GM12878 (cell line): ENCODE measurements at regions not wholly inside any gene's neighbourhood (a gene's known extent, or its start where the extent isn't known, plus 50 kb on each side); places are given as distances from the start of the nearest gene placed in this dataset.

Experiments
- ATAC-seq: fragments of 200-7000 bp; cut with Tn5 transposase; 3 replicates; pipeline ENCODE4 v1.9.1; 2020; ENCODE audit warnings: mild to moderate bottlenecking, moderate library complexity
- BruUV-seq: library from RNA; stranded (reverse); fragments of 400-500 nt; replicated peaks from 2 replicates; lab custom pipeline; 2021; lab: Mats Ljungman, UMichigan
- CTCF ChIA-PET: fragments of 300-600 bp; sonication (Branson Sonifier 250); formaldehyde crosslinking; extraction: SDS; loops from one replicate; lab custom pipeline; 2021; ENCODE audit warnings: inconsistent platforms; lab: Yijun Ruan, JAX
- POLR2A ChIA-PET: fragments of 350-600 bp; formaldehyde crosslinking; extraction: SDS; loops from one replicate; lab custom pipeline; 2021; ENCODE audit warnings: inconsistent platforms; lab: Charles Lee
- RAD21 ChIA-PET: fragments of 300-600 bp; sonication (Branson Sonifier 250); formaldehyde crosslinking; loops from one replicate; lab custom pipeline; 2023; ENCODE audit warnings: antibody characterized with exemption; ENCODE audit not compliant: unreplicated experiment; lab: Charles Lee
- SMC1A ChIA-PET: fragments of 300-600 bp; sonication (Branson Sonifier 250); formaldehyde crosslinking; loops from one replicate; lab custom pipeline; 2023; ENCODE audit not compliant: unreplicated experiment, uncharacterized antibody; lab: Charles Lee
- DNase-seq: peaks from one replicate; pipeline ENCODE4 v3.0.0-alpha.2; 2011; ENCODE audit warnings: low read depth, low spot score
- FAIRE-seq: peaks from 3 replicates; lab custom pipeline; 2011; peaks lifted over from hg19 to GRCh38; lab: Jason Lieb, UNC
- H2AFZ ChIP-seq: 2 replicates; pipeline ENCODE4 v1.6.0; 2011; ENCODE audit warnings: low read depth, low read length, control low read depth; ENCODE audit not compliant: control insufficient read depth
- H3K27ac ChIP-seq: 2 replicates; pipeline ENCODE4 v1.5.1; 2011; ENCODE audit warnings: control low read depth; ENCODE audit not compliant: control insufficient read depth, insufficient read depth
- H3K27me3 ChIP-seq, 2 experiments: replicated peaks in 1 of 2; 2 replicates each; pipeline versions ENCODE4 v1.6.0 to v1.6.1; 2011; ENCODE audit warnings: low read length in 1 of 2; ENCODE audit not compliant: control insufficient read depth in 2 of 2, insufficient read depth in 2 of 2
- H3K36me3 ChIP-seq, 2 experiments: 2 replicates each; pipeline ENCODE4 v1.5.1; 2011; ENCODE audit warnings: low read length in 1 of 2; ENCODE audit not compliant: control insufficient read depth in 2 of 2, insufficient read depth in 2 of 2
- H3K4me1 ChIP-seq: 2 replicates; pipeline ENCODE4 v1.6.1; 2011; ENCODE audit warnings: mild to moderate bottlenecking, low read length, moderate library complexity, mixed read lengths; ENCODE audit not compliant: control insufficient read depth, insufficient read depth
- H3K4me2 ChIP-seq: 2 replicates; pipeline ENCODE4 v1.6.0; 2011; ENCODE audit warnings: control low read depth; ENCODE audit not compliant: control insufficient read depth, insufficient read depth
- H3K4me3 ChIP-seq: fragments of 200-600 bp; sonication (generic); 2 replicates; pipeline ENCODE4 v1.5.1; 2016
- H3K79me2 ChIP-seq: 2 replicates; pipeline ENCODE4 v1.6.0; 2011; ENCODE audit warnings: low read length; ENCODE audit not compliant: control insufficient read depth, insufficient read depth
- H3K9ac ChIP-seq: 2 replicates; pipeline ENCODE4 v1.8.0; 2011; ENCODE audit warnings: low read length, control low read depth, mixed read lengths; ENCODE audit not compliant: control insufficient read depth, insufficient read depth
- H3K9me3 ChIP-seq: replicated peaks from 3 replicates; pipeline ENCODE4 v1.5.1; 2011; ENCODE audit warnings: mild to moderate bottlenecking, low read length; ENCODE audit not compliant: control insufficient read depth, insufficient read depth
- H4K20me1 ChIP-seq: 2 replicates; pipeline ENCODE4 v1.6.0; 2011; ENCODE audit not compliant: control insufficient read depth, insufficient read depth
- BMI1 ChIP-seq: fragments of 450-650 bp; IDR thresholded peaks from 2 replicates; pipeline ENCODE4 v1.6.1; 2016; ENCODE audit warnings: mild to moderate bottlenecking, moderate library complexity, borderline replicate concordance
- CBX5 ChIP-seq: sonication (generic); IDR thresholded peaks from 2 replicates; pipeline ENCODE4 v1.6.1; 2016; ENCODE audit warnings: low read depth, moderate library complexity, mild to moderate bottlenecking, inconsistent platforms
- DPF2 ChIP-seq: fragments of 450-650 bp; IDR thresholded peaks from 2 replicates; pipeline ENCODE4 v1.6.1; 2017; ENCODE audit warnings: mild to moderate bottlenecking
- EZH2 ChIP-seq: IDR thresholded peaks from 2 replicates; pipeline ENCODE4 v1.6.1; 2012; ENCODE audit warnings: low read depth, mild to moderate bottlenecking, control low read depth, inconsistent platforms, low read length, borderline replicate concordance; ENCODE audit not compliant: control insufficient read depth
- HCFC1 ChIP-seq: fragments of 150-350 bp; IDR thresholded peaks from 2 replicates; pipeline ENCODE4 v1.6.1; 2014; ENCODE audit warnings: low read length
- IKZF1 ChIP-seq: fragments of 450-650 bp; conservative IDR thresholded peaks from 2 replicates; pipeline ENCODE4 v1.6.1; 2017; ENCODE audit warnings: antibody characterized with exemption, mild to moderate bottlenecking
- NFXL1 ChIP-seq: fragments of 450-650 bp; IDR thresholded peaks from 2 replicates; pipeline ENCODE4 v1.6.1; 2017; ENCODE audit warnings: antibody characterized with exemption, mild to moderate bottlenecking, borderline replicate concordance
- NFYA ChIP-seq: IDR thresholded peaks from 2 replicates; pipeline ENCODE4 v1.6.1; 2011; ENCODE audit warnings: low read depth, mild to moderate bottlenecking, low read length, improper control_type of control experiment, borderline replicate concordance
- NR2F1 ChIP-seq: fragments of 450-650 bp; conservative IDR thresholded peaks from 2 replicates; pipeline ENCODE4 v1.6.1; 2017; ENCODE audit warnings: mild to moderate bottlenecking
- PAX8 ChIP-seq: fragments of 450-650 bp; IDR thresholded peaks from 2 replicates; pipeline ENCODE4 v1.6.1; 2017; ENCODE audit warnings: mild to moderate bottlenecking, moderate library complexity
- RBBP5 ChIP-seq: fragments of 200-600 bp; sonication (generic); conservative IDR thresholded peaks from 2 replicates; pipeline ENCODE4 v1.6.1; 2016
- SIN3A ChIP-seq: IDR thresholded peaks from 2 replicates; pipeline ENCODE4 v1.6.1; 2012; ENCODE audit warnings: low read depth, low read length, improper control_type of control experiment
- SMAD5 ChIP-seq: IDR thresholded peaks from 2 replicates; pipeline ENCODE4 v1.6.1; 2016; ENCODE audit warnings: antibody characterized with exemption, low read depth
- SREBF1 ChIP-seq: IDR thresholded peaks from 2 replicates; pipeline ENCODE4 v1.6.1; 2012; ENCODE audit warnings: mild to moderate bottlenecking, low read length
- TARDBP ChIP-seq: IDR thresholded peaks from 2 replicates; pipeline ENCODE4 v1.6.1; 2016; ENCODE audit warnings: borderline replicate concordance
- TCF7 ChIP-seq: IDR thresholded peaks from 2 replicates; pipeline ENCODE4 v1.6.1; 2014; ENCODE audit warnings: antibody characterized with exemption, borderline replicate concordance
- ZNF592 ChIP-seq: fragments of 450-650 bp; IDR thresholded peaks from 2 replicates; pipeline ENCODE4 v1.6.1; 2017; ENCODE audit warnings: mild to moderate bottlenecking, moderate library complexity
- WGBS: methylation state at CpG from one replicate; pipeline ENCODE4 v1.1.6; 2016; ENCODE audit warnings: low lambda C conversion rate; ENCODE audit not compliant: insufficient replicate concordance, insufficient coverage; ENCODE audit errors: missing lambda C conversion rate; 5-methylcytosine and 5-hydroxymethylcytosine counted together
- in situ Hi-C: fragments of 300-500 bp; cut with MboI; formaldehyde crosslinking; loops from 9 replicates; pipeline ENCODE4 v1.14.3; 2018; ENCODE audit warnings: mixed read lengths
- intact Hi-C: fragments of 100-400 bp; cut with micrococcal nuclease; formaldehyde crosslinking; loops from one replicate; pipeline ENCODE4 v1.14.2; 2022; ENCODE audit not compliant: unreplicated experiment

GRCh38 chr4:123652476-123652875 is 255.9 kb downstream of the SPRY1 start:
- in situ Hi-C loops (no loop called here), intact Hi-C loops (no loop called here)
- 0% methylated on average over 1 of the region's 1 CpG for WGBS
- DNase-seq (no peak), ATAC-seq (no peak), FAIRE-seq (no peak)
- no peak overlapping the region for H3K9ac ChIP-seq
- BruUV-seq = no TSS peak
- H3K27me3 ChIP-seq = no peaks in the 10 kb centered on the region
- H3K36me3 ChIP-seq = no peaks in the 10 kb centered on the region
- TF ChIP-seq SMAD5 = no peak
- TF ChIP-seq DPF2 = no peak
- TF ChIP-seq TCF7 = no peak
- TF ChIP-seq SREBF1 = no peak
- no peak for TF ChIP-seq PAX8
- no peak for TF ChIP-seq NFXL1
- H3K4me3 ChIP-seq = no peak overlapping the region
- no peaks in the 10 kb centered on the region; the same call in 2 of the 3 replicates for H3K9me3 ChIP-seq
- SMC1A ChIA-PET = interaction anchor here (0.7 to 1.8 kb wide), 3 partner anchors 53 to 88 kb away, joined by 3 to 5 read pairs (median 3); no protein-coding TSS in a partner anchor
- no peak overlapping the region for H3K4me2 ChIP-seq
- no peaks in the 10 kb centered on the region; the same call in 1 of the 2 replicates for H3K4me1 ChIP-seq
- POLR2A ChIA-PET = interaction anchor here (0.7 kb wide), 1 partner anchor 16 kb away, joined by 11 read pairs; no protein-coding TSS in a partner anchor
- H4K20me1 ChIP-seq = no peaks in the 10 kb centered on the region
- CTCF ChIA-PET = no interaction called here
- no peak overlapping the region for H2AFZ ChIP-seq
- H3K79me2 ChIP-seq = no peaks in the 10 kb centered on the region
- RAD21 ChIA-PET = no interaction called here
- H3K27ac ChIP-seq = no peak overlapping the region

GRCh38 chr4:123653236-123653635 is 256.6 kb downstream of the SPRY1 start:
- H3K4me3 ChIP-seq = no peak overlapping the region
- no peaks in the 10 kb centered on the region for H3K79me2 ChIP-seq
- no peak overlapping the region for H3K9ac ChIP-seq
- no peak for ATAC-seq
- H2AFZ ChIP-seq = no peak overlapping the region
- WGBS = 52% methylated on average over 2 of the region's 2 CpGs
- ChIA-PET RAD21 (no interaction called here), CTCF (no interaction called here), POLR2A (interaction anchor here (0.7 kb wide), 1 partner anchor 17 kb away, joined by 11 read pairs; no protein-coding TSS in a partner anchor), SMC1A (interaction anchor here (0.7 to 1.8 kb wide), 3 partner anchors 54 to 89 kb away, joined by 3 to 5 read pairs (median 3); no protein-coding TSS in a partner anchor)
- H3K36me3 ChIP-seq = no peaks in the 10 kb centered on the region
- intact Hi-C loops = no loop called here
- H3K4me1 ChIP-seq = no peaks in the 10 kb centered on the region; the same call in 1 of the 2 replicates
- in situ Hi-C loops = no loop called here
- BruUV-seq = no TSS peak
- no peaks in the 10 kb centered on the region for H3K27me3 ChIP-seq
- TF ChIP-seq NFYA (no peak), SIN3A (no peak), CBX5 (no peak), TARDBP (no peak), EZH2 (no peak), ZNF592 (no peak), IKZF1 (no peak), NR2F1 (no peak), HCFC1 (no peak), BMI1 (no peak), RBBP5 (no peak)
- no peak overlapping the region for H3K27ac ChIP-seq
- no peaks in the 10 kb centered on the region; the same call in 2 of the 3 replicates for H3K9me3 ChIP-seq
- H4K20me1 ChIP-seq = no peaks in the 10 kb centered on the region
- no peak for DNase-seq
- H3K4me2 ChIP-seq = no peak overlapping the region
- no peak for FAIRE-seq
